Heart right ventricle (tissue), 16 donors: ENCODE measurements at regions not wholly inside any gene's neighbourhood (a gene's known extent, or its start where the extent isn't known, plus 50 kb on each side); places are given as distances from the start of the nearest gene placed in this dataset.

Experiments used
- ATAC-seq, 8 donors: fragments of 200-7000 bp; cut with Tn5 transposase; one replicate each; pipeline ENCODE4 v1.9.1; 2020; ENCODE audit warnings: mild to moderate bottlenecking in 8 of 8, moderate library complexity in 8 of 8, moderate number of reproducible peaks in 1 of 8
- DNase-seq, 2 donors: peaks; one replicate each; pipeline ENCODE4 v3.0.0-alpha.2; 2020
- H3K27ac ChIP-seq, 10 donors: fragments of 200-600 bp; sonication (generic) in 2 of 10; one replicate each; pipeline versions ENCODE4 v1.5.0 to v1.8.0; 2020 to 2022; ENCODE audit warnings: mild to moderate bottlenecking in 3 of 10
- H3K27me3 ChIP-seq, 7 donors: fragments of 200-600 bp; one replicate each; pipeline ENCODE4 v1.8.0; 2021 to 2022; ENCODE audit warnings: mild to moderate bottlenecking in 2 of 7
- H3K36me3 ChIP-seq, 9 donors: fragments of 200-600 bp; sonication (generic) in 1 of 9; one replicate each; pipeline versions ENCODE4 v1.5.0 to v1.8.0; 2020 to 2022; ENCODE audit warnings: mild to moderate bottlenecking in 2 of 9
- H3K4me1 ChIP-seq, 9 donors: fragments of 200-600 bp; sonication (generic) in 1 of 9; one replicate each; pipeline versions ENCODE4 v1.5.0 to v1.8.0; 2020 to 2022; ENCODE audit warnings: mild to moderate bottlenecking in 4 of 9
- H3K4me3 ChIP-seq, 10 donors: fragments of 200-600 bp; sonication (generic) in 2 of 10; one replicate each; pipeline versions ENCODE4 v1.5.0 to v1.8.0; 2020 to 2022; ENCODE audit warnings: mild to moderate bottlenecking in 7 of 10, moderate library complexity in 2 of 10
- H3K9me3 ChIP-seq, 11 donors: fragments of 200-600 bp in 10 of 11; sonication (generic) in 2 of 11; one replicate each; pipeline versions ENCODE4 v1.5.0 to v1.8.0; 2013 to 2022; ENCODE audit warnings: mild to moderate bottlenecking in 2 of 11, control low read depth in 1 of 11, moderate library complexity in 1 of 11
- CTCF ChIP-seq, 9 donors: fragments of 200-600 bp; sonication (generic) in 2 of 9; IDR thresholded peaks; one replicate each; pipeline versions ENCODE4 v1.5.0 to v1.8.0; 2021 to 2022; ENCODE audit warnings: antibody characterized with exemption in 9 of 9, mild to moderate bottlenecking in 5 of 9, moderate library complexity in 1 of 9
- WGBS, 2 donors: extraction: QIAGEN DNeasy Blood & Tissue Kit; methylation state at CpG; one replicate each; pipeline ENCODE4 v1.1.7; 2013; ENCODE audit warnings: inconsistent platforms in 1 of 2; 5-methylcytosine and 5-hydroxymethylcytosine counted together
- intact Hi-C, 10 donors: fragments of 100-400 bp; cut with DNase I; formaldehyde crosslinking; loops; one replicate each; pipeline versions ENCODE4 v1.11.1 to v1.14.2; 2022
- donor health status: Arrhythmogenic right ventricular cardiomyopathy.
- donor health status: ischemic (EF 13 %, LVEDD 7.1; RV severe dilation, severe dysfunction).
- donor health status: healthy with polysubstance abuse.
- donor health status: DM: no; HTN: yes; CAD: no.
- donor health status: DM: no; HTN: no; CAD: no.
- donor health status: ischemic (EF 25% LVEDD 6.9; RV normal size, moderate dysfunction).
- donor health status: ischemic (EF 25% LVEDD 5.7; RV mildly dilated, moderate dysfunction).
- donor health status: healthy.
- donor health status: DM: yes; HTN: yes; CAD: no.
- donor health status: Ischemic cardiomyopathy.
- donor health status: ischemic (EF 35%, LVEDD 5.7; RV mildly dilated, moderate dysfunction).
- donor health status: nonischemic (EF 11% LVEDD 7.7; RV severe dilation, severe dysfunction).
- donor health status: DM: yes; HTN: yes; CAD: no.
- donor health status: PGD.
- donor health status: ischemic (EF 29% LVEDD 5.4; RV normal size, mild dysfunction).
- donor health status: nonischemic (EF 23%, LVEDD 6.1; RV moderate dilation, normal function).

GRCh38 chr7:130921391-130922180 lies 187.6 kb upstream of the KLF14 start:
- H3K36me3 ChIP-seq, result peaks cover 0 to 49% (median 0%) of the 10 kb centered on the region in 9 donors
- peak; percentile 43 to 71 for DNase-seq
- H3K4me1 ChIP-seq, result peaks cover 0 to 95% (median 73%) of the 10 kb centered on the region in 9 donors
- H3K27ac ChIP-seq, result peak overlapping the region; percentile 78 to 89 (median 84)
- peak in 1 of 9 donors; percentile 11 for TF ChIP-seq CTCF (IDR thresholded peaks at IDR 0.05)
- ATAC-seq, result peak; percentile 72 to 92 (median 88)
- no peaks in the 10 kb centered on the region for H3K27me3 ChIP-seq
- intact Hi-C loops, result no loop called here
- no peaks in the 10 kb centered on the region for H3K9me3 ChIP-seq
- peak overlapping the region in 9 of 10 donors; percentile 6 to 49 (median 37) for H3K4me3 ChIP-seq
- 46 to 56% methylated on average over 23 of the region's 23 CpGs for WGBS, 2 donors

GRCh38 chr7:130922206-130923112 lies 188.5 kb upstream of the KLF14 start:
- no peak for TF ChIP-seq CTCF (IDR thresholded peaks at IDR 0.05)
- no peak for ATAC-seq

GRCh38 chr7:130923365-130923764 lies 189.4 kb upstream of the KLF14 start:
- no peak for ATAC-seq
- peaks cover 0 to 89% (median 62%) of the 10 kb centered on the region in 9 donors for H3K4me1 ChIP-seq
- TF ChIP-seq CTCF (IDR thresholded peaks at IDR 0.05), result no peak
- intact Hi-C loops, result loop anchor here in 1 of 10 donors (1.0 kb wide), 1 partner anchor 9 kb away; no protein-coding TSS in a partner anchor
- H3K27ac ChIP-seq, result peak overlapping the region in 6 of 10 donors; percentile 6 to 85 (median 46)
- H3K27me3 ChIP-seq, result no peaks in the 10 kb centered on the region
- no peaks in the 10 kb centered on the region for H3K9me3 ChIP-seq
- no peak overlapping the region for H3K4me3 ChIP-seq
- peaks cover 0 to 57% (median 0%) of the 10 kb centered on the region in 9 donors for H3K36me3 ChIP-seq
- WGBS, 2 donors, result 87 to 92% methylated on average over 4 of the region's 4 CpGs
- no peak for DNase-seq

More at GRCh38 chr7:130922206-130923112, 188.5 kb upstream of the KLF14 start:
- intact Hi-C loops, result loop anchor here in 1 of 10 donors (1.0 kb wide), 1 partner anchor 10 kb away; no protein-coding TSS in a partner anchor
- peak overlapping the region; percentile 78 to 89 (median 84) for H3K27ac ChIP-seq
- H3K27me3 ChIP-seq, result no peaks in the 10 kb centered on the region
- H3K9me3 ChIP-seq, result no peaks in the 10 kb centered on the region
- no peak for DNase-seq
- H3K4me3 ChIP-seq, result peak overlapping the region in 6 of 10 donors; percentile 20 to 49 (median 38)
- peaks cover 0 to 56% (median 0%) of the 10 kb centered on the region in 9 donors for H3K36me3 ChIP-seq
- WGBS, 2 donors, result 73% methylated on average over 4 of the region's 4 CpGs
- peaks cover 0 to 92% (median 66%) of the 10 kb centered on the region in 9 donors for H3K4me1 ChIP-seq

- no peak for TF ChIP-seq CTCF (IDR thresholded peaks at IDR 0.05)
- Histone ChIP-seq H3K27me3 (no peaks in the 10 kb centered on the region), H3K36me3 (peaks cover 0 to 51% (median 0%) of the 10 kb centered on the region in 9 donors), H3K9me3 (no peaks in the 10 kb centered on the region), H3K4me3 (no peak overlapping the region), H3K27ac (peak overlapping the region in 6 of 10 donors; percentile 6 to 85 (median 46)), H3K4me1 (peaks cover 0 to 89% (median 59%) of the 10 kb centered on the region in 9 donors)
- no peak for DNase-seq
- 90% methylated on average over 5 of the region's 5 CpGs for WGBS, 2 donors
- intact Hi-C loops, result loop anchor here in 1 of 10 donors (1.0 kb wide), 1 partner anchor 8 kb away; no protein-coding TSS in a partner anchor
- no peak for ATAC-seq
Observed at GRCh38 chr7:130923930-130924329, 189.9 kb upstream of the KLF14 start.
